ENCODE measurements at regions not wholly inside any gene's neighbourhood (a gene's known extent, or its start where the extent isn't known, plus 50 kb on each side); places are given as distances from the start of the nearest gene placed in this dataset.

GRCh38 chr11:15579287-15580001, 464.7 kb downstream of the INSC start:
- no peak for TF ChIP-seq POLR2A (IDR thresholded peaks at IDR 0.05; ENCODE audit: low read depth, low read length)
- DNase-seq (ENCODE audit: insufficient read length, low spot score) (no peak), FAIRE-seq (no peak)

- TF ChIP-seq POLR2A (IDR thresholded peaks at IDR 0.05; ENCODE audit: low read depth, low read length), result no peak
- FAIRE-seq (no peak), DNase-seq (ENCODE audit: insufficient read length, low spot score) (no peak)
These were observed 465.5 kb downstream of the INSC start for GRCh38 chr11:15580056-15580774.

GRCh38 chr11:15580775-15581095, 466.0 kb downstream of the INSC start:
- FAIRE-seq (no peak), DNase-seq (ENCODE audit: insufficient read length, low spot score) (no peak)
- no peak for TF ChIP-seq POLR2A (IDR thresholded peaks at IDR 0.05; ENCODE audit: low read depth, low read length)

- no peak for DNase-seq (ENCODE audit: insufficient read length, low spot score)
- TF ChIP-seq POLR2A (IDR thresholded peaks at IDR 0.05; ENCODE audit: low read depth, low read length), result no peak
- FAIRE-seq, result no peak
These were observed 469.4 kb downstream of the INSC start for GRCh38 chr11:15584158-15584557.

GRCh38 chr11:15585602-15586331, 471.0 kb downstream of the INSC start:
- FAIRE-seq, result no peak
- no peak for TF ChIP-seq POLR2A (IDR thresholded peaks at IDR 0.05; ENCODE audit: low read depth, low read length)
- DNase-seq (ENCODE audit: insufficient read length, low spot score), result no peak

GRCh38 chr11:15586741-15587473, 472.2 kb downstream of the INSC start:
- FAIRE-seq (no peak), DNase-seq (ENCODE audit: insufficient read length, low spot score) (no peak)
- no peak for TF ChIP-seq POLR2A (IDR thresholded peaks at IDR 0.05; ENCODE audit: low read depth, low read length)

- DNase-seq (ENCODE audit: insufficient read length, low spot score), result no peak
- no peak for FAIRE-seq
- no peak for TF ChIP-seq POLR2A (IDR thresholded peaks at IDR 0.05; ENCODE audit: low read depth, low read length)
These were observed 474.4 kb downstream of the INSC start for GRCh38 chr11:15589070-15589626.

- DNase-seq (ENCODE audit: insufficient read length, low spot score) (no peak), FAIRE-seq (no peak)
- no peak for TF ChIP-seq POLR2A (IDR thresholded peaks at IDR 0.05; ENCODE audit: low read depth, low read length)
These were observed 475.4 kb downstream of the INSC start for GRCh38 chr11:15590132-15590531.

- DNase-seq (ENCODE audit: insufficient read length, low spot score) (no peak), FAIRE-seq (no peak)
- TF ChIP-seq POLR2A (IDR thresholded peaks at IDR 0.05; ENCODE audit: low read depth, low read length), result no peak
These were observed 476.4 kb downstream of the INSC start for GRCh38 chr11:15591112-15591537.

- DNase-seq (ENCODE audit: insufficient read length, low spot score), result no peak
- FAIRE-seq, result no peak
- no peak for TF ChIP-seq POLR2A (IDR thresholded peaks at IDR 0.05; ENCODE audit: low read depth, low read length)
These were observed 479.9 kb downstream of the INSC start for GRCh38 chr11:15594607-15595006.

- no peak for TF ChIP-seq POLR2A (IDR thresholded peaks at IDR 0.05; ENCODE audit: low read depth, low read length)
- no peak for DNase-seq (ENCODE audit: insufficient read length, low spot score)
- no peak for FAIRE-seq
These were observed 484.7 kb downstream of the INSC start for GRCh38 chr11:15599376-15599775.

GRCh38 chr11:15602047-15602446, 487.3 kb downstream of the INSC start:
- no peak for TF ChIP-seq POLR2A (IDR thresholded peaks at IDR 0.05; ENCODE audit: low read depth, low read length)
- FAIRE-seq (no peak), DNase-seq (ENCODE audit: insufficient read length, low spot score) (no peak)

- DNase-seq (ENCODE audit: insufficient read length, low spot score) (no peak), FAIRE-seq (no peak)
- no peak for TF ChIP-seq POLR2A (IDR thresholded peaks at IDR 0.05; ENCODE audit: low read depth, low read length)
These were observed 488.3 kb downstream of the INSC start for GRCh38 chr11:15602785-15603567.

Measured in H54 (cell line).